Activated CD8-positive, alpha-beta memory T cell treated with anti-CD3 and anti-CD28 coated beads, Interleukin-2, amount 50 U/mL, for 24 hours (primary cell): ENCODE measurements at regions not wholly inside any gene's neighbourhood (a gene's known extent, or its start where the extent isn't known, plus 50 kb on each side); places are given as distances from the start of the nearest gene placed in this dataset.

Source experiments
- DNase-seq: peaks from one replicate; pipeline ENCODE4 v3.0.0-alpha.2; 2020; ENCODE audit errors: extremely low read depth

- DNase-seq = no peak
Observed at GRCh38 chr1:201656311-201657032, 117.5 kb downstream of the NAV1 start.

- DNase-seq = no peak
Observed at GRCh38 chr1:201659572-201659971, 120.6 kb downstream of the NAV1 start.

GRCh38 chr1:201660931-201661822 is 122.2 kb downstream of the NAV1 start:
- no peak for DNase-seq

- DNase-seq = no peak
Observed at GRCh38 chr1:201661823-201662359, 123.0 kb downstream of the NAV1 start.

- no peak for DNase-seq
Observed at GRCh38 chr1:201662646-201663045, 123.7 kb downstream of the NAV1 start.

- no peak for DNase-seq
Observed at GRCh38 chr1:201663491-201664113, 124.7 kb downstream of the NAV1 start.

GRCh38 chr1:201665036-201665435 is 126.1 kb downstream of the NAV1 start:
- DNase-seq = no peak

- no peak for DNase-seq
Observed at GRCh38 chr1:201666102-201666501, 127.2 kb downstream of the NAV1 start.

- no peak for DNase-seq
Observed at GRCh38 chr1:201666645-201667044, 127.7 kb downstream of the NAV1 start.

- no peak for DNase-seq
Observed at GRCh38 chr1:201667479-201667878, 128.6 kb downstream of the NAV1 start.

GRCh38 chr1:201670517-201670916 is 131.6 kb downstream of the NAV1 start:
- no peak for DNase-seq

GRCh38 chr1:201672685-201673084 is 133.8 kb downstream of the NAV1 start:
- DNase-seq = no peak

GRCh38 chr1:201673093-201673492 is 134.2 kb downstream of the NAV1 start:
- no peak for DNase-seq

- DNase-seq = no peak
Observed at GRCh38 chr1:201673915-201674314, 135.0 kb downstream of the NAV1 start.

GRCh38 chr1:201675143-201675542 is 136.2 kb downstream of the NAV1 start:
- DNase-seq = no peak

GRCh38 chr1:201676197-201676596 is 137.3 kb downstream of the NAV1 start:
- no peak for DNase-seq

GRCh38 chr1:201676641-201677040 is 137.7 kb downstream of the NAV1 start:
- DNase-seq = no peak

- no peak for DNase-seq
Observed at GRCh38 chr1:201678264-201679101, 139.6 kb downstream of the NAV1 start.

GRCh38 chr1:201681375-201681774 is 142.4 kb downstream of the NAV1 start:
- no peak for DNase-seq

- DNase-seq = no peak
Observed at GRCh38 chr1:201682964-201683363, 144.0 kb downstream of the NAV1 start.

GRCh38 chr1:201683397-201683796 is 144.5 kb downstream of the NAV1 start:
- no peak for DNase-seq
